GM21619 (cell line): ENCODE measurements at regions not wholly inside any gene's neighbourhood (a gene's known extent, or its start where the extent isn't known, plus 50 kb on each side); places are given as distances from the start of the nearest gene placed in this dataset.
"Not testable (repeated sequence)": the region's sequence is repeated elsewhere in the genome, so short reads cannot be mapped to it uniquely, and the experiment has no call there.

Experiments used
- ATAC-seq: cut with Tn5 transposase; IDR thresholded peaks from one replicate; pipeline ENCODE4 v1.9.1; 2021; ENCODE audit not compliant: unreplicated experiment

GRCh38 chr7:65797086-65797485 lies 75.8 kb upstream of the VKORC1L1 start:
- ATAC-seq = not testable (repeated sequence)

- ATAC-seq = not testable (repeated sequence)
Measured at GRCh38 chr7:65797566-65797965, 75.3 kb upstream of the VKORC1L1 start.

- ATAC-seq = peak; percentile 98
Measured at GRCh38 chr7:65798111-65799075, 74.5 kb upstream of the VKORC1L1 start.

DNA sequence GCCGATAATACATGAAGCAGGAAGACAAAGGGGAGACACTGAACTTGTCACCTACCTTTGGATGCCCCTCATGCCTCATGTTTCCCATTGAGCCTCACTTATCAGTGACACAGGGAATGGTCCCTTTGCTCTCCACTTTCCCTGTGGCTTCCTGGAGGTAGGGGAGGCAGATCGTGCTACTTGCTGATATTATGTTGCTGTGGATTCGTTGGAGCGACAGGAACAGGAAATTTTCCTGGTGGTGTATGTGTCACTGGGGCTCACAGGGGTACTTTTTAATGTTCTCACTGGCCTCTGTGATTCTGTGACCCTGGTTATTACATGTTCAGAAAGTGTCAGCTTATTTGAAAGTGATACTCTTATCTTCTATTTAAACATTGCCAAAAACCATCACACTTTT lies 72.7 kb upstream of the VKORC1L1 start:
- ATAC-seq = not testable (repeated sequence)

DNA sequence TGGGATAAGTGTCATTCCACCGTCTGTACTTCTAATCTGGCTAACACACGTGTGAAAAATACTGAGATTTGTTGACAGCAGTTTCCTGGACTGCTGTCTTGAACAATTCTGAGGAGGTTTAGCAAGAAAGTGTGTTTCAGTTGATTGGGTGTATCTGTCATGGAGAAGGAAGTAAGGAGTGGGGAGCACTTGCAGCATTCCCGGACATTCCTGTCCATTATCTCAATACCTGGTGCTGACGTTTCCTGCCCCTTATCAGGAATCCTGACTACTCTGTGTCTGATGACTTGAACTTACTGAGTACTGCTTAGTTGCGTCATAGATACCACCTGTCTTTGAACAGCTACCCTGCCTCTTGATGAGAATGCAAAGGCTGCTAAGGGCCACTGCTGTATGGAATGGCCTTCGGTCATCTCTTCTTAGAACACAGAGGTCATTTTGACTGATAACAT lies 72.0 kb upstream of the VKORC1L1 start:
- ATAC-seq = no peak

DNA sequence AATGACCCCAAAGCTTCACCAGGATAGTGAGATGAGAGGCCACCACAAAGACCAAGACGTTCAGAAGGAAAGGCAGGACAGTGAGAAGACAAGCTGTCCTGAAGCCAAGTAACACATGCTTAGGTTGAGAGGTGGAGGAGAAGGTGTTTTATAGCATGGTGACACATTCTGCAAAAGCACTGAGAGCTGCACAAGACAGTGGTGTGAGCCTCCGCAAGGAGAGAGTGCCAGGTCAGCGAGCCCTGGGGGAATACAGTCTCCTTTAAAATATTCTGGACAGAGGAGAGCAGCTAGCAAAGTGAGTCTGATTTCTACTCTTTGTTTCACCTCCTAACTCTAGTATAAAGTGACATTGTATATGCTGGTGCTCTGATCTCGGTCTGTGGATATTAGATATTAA lies 68.0 kb upstream of the VKORC1L1 start:
- no peak for ATAC-seq

- ATAC-seq = not testable (repeated sequence)
Measured at GRCh38 chr7:65807067-65807466, 65.8 kb upstream of the VKORC1L1 start.

- peak; percentile 93 for ATAC-seq
Measured at GRCh38 chr7:65809259-65809981, 63.5 kb upstream of the VKORC1L1 start.

- peak; percentile 39 for ATAC-seq
Measured at GRCh38 chr7:65809982-65810288, 62.9 kb upstream of the VKORC1L1 start.

DNA sequence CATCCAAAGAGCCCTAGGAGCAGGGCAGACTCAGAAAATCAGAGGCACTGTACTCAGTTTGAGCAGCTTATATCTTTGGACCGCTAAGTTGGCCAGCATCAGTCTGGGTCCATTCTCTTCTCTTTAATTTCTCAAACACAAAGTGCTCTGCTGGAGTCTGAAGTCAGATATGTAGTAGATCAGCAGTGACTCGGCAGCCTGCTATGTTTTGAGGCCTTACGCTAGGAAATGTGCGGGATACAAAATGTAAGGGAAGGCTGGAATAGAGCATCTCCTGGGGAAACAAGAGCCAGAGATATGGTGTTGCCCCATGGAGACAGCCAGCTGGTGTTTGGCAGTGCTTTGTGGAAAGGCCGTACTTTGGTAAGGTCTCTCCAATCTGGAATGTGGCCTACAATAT lies 60.6 kb upstream of the VKORC1L1 start:
- ATAC-seq = no peak

DNA sequence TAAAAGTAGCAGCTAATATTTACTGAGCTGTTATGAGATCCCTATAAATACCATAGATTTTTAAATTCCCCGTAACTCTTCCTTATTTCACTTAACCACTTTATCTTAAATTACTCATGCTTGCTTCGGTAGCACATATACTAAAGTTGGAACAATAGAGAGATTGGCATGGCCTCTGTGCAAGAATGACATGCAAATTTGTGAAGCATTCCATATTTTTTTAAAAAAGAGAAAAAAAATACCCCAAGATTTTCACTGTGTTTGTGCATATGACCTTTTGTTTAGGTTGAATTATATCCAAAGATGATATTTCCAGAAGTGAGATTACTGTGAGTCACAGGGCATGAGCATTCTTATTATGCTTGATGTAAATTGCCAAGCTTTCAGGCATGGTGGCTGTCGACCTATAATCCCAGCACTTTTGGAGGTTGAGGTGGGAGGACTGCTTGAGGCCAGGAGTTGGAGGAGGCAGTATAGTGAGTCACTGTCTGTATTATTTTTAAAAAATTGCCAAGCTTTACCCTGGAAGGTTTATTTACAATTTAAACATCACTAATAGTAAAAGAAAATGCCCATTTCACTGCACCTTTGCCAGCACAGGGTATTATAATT lies 58.2 kb upstream of the VKORC1L1 start:
- not testable (repeated sequence) for ATAC-seq

DNA sequence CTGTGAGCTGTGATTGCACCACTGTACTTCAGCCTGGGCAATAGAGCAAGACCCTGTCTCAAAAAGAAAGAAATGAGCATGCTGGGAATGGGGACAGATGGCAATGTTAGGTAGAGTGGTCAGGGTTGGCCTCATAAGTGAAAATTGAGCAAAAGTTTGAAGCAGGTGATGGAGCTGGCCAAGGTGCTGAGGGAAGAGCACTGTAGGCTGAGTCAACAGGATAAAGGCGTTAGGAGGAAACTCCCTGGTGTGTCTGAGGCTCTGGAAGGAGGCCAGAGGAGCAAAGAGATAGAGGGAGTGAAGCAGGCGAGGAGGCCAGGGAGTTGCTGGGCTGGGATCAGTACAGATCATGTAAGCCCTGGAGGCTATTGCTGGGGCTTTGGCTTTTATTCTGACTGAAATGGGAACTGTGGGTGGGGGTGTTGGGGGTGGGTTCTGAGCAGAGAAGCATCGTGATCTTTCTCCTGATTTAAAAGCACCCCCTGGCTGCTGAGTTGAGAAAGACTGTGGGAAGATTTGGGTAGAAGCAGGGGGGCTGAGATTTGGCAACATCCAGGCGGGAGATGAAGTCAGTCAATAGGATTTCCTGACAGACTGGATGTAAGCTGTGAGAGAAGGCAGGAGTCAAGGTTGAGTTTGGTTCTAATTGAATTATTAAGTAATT lies 52.5 kb upstream of the VKORC1L1 start:
- ATAC-seq = no peak
